IPS DF 4.7 (cell line): ENCODE measurements at regions not wholly inside any gene's neighbourhood (a gene's known extent, or its start where the extent isn't known, plus 50 kb on each side); places are given as distances from the start of the nearest gene placed in this dataset.

Experiments
- DNase-seq: peaks from one replicate; pipeline ENCODE4 v3.0.0-alpha.2; 2013; ENCODE audit warnings: low spot score; ENCODE audit errors: extremely low read depth

DNA sequence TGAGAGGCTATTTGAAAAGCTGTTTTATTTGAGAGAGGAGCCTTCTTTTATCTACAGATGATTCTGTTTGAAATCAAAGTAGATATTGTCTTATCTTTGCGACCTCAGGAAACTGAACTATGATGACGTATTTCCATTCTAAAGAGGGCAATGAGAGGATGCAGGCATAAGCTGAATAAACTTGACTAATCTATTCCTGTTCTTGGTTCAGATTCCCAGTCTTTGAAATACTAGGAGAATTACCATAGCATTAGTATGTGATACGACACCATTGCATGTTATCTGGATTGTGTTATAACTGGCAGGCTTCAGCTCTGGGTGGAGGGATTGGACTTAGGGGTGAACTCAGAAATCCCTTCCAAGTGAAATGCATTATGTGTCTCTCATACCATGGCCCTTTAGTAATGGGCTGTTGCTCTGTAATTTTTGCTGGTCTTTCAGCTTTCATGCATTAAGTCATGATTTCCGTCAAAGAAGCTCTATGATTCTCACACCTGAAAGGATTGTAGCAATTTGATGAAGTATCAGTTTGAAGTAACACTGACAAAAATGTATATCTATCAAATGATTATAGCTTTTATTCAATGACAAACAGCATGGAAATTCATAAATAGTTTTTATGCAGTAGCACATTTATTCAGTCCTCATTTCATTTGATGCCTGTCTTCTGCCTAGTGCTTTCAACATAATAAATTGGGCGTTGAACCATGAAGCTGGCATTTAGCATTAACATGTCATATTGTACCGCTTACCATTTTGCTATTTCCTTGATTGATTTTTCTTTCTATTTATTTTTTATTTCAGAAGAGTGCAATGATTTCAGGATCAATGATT is 138.4 kb upstream of the SPACA1 start:
- no peak for DNase-seq

GRCh38 chr6:87907521-87907920 is 140.1 kb upstream of the SPACA1 start:
- DNase-seq = no peak

DNA sequence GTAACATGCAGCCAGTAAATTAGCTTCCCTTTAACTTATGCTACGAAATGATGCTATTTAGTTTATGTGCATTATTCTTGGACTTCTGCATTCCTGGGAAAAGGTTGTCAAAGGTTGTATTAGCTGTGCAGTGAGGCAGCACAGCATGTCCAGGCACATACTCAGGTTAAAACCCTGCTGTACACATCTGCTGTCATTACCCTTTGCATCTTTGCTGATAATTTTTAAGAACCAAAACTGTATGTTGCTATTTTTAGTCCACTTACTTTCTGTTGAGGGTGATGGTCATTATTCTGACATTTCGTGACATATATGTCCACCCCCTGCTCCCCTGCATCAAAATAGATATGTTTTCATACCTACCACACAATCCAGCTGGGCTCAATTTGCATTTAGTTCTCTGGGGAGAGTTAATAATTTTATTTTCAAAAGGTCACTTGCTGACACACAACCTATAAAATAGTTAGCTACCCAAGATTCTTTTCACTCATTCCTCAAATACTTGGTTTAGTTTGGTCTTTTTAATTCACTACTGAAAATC is 142.5 kb upstream of the SPACA1 start:
- DNase-seq = no peak

DNA sequence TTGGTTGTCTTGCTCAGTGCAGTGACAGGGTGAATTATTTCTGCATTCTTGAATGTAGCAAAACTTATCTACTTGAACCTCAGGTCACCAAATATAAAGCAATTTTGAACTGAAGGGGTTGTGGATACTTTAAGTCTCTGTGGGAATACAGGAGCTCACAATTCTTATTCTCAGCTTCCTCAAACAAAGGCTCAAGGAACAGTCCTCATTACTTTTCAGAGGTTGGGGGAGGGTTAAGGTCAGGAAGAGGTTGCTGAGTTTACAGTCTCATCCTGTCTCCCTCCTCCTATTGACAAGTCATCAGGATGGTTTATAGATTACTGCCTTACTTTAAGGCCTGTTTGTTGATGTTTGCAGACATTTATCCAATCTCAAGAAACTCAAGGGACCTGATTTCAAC is 143.6 kb upstream of the SPACA1 start:
- no peak for DNase-seq

- no peak for DNase-seq
Observed at GRCh38 chr6:87903323-87903722, 144.3 kb upstream of the SPACA1 start.

- no peak for DNase-seq
Observed at GRCh38 chr6:87902383-87902782, 145.3 kb upstream of the SPACA1 start.

- DNase-seq = no peak
Observed at GRCh38 chr6:87901613-87902012, 146.0 kb upstream of the SPACA1 start.

DNA sequence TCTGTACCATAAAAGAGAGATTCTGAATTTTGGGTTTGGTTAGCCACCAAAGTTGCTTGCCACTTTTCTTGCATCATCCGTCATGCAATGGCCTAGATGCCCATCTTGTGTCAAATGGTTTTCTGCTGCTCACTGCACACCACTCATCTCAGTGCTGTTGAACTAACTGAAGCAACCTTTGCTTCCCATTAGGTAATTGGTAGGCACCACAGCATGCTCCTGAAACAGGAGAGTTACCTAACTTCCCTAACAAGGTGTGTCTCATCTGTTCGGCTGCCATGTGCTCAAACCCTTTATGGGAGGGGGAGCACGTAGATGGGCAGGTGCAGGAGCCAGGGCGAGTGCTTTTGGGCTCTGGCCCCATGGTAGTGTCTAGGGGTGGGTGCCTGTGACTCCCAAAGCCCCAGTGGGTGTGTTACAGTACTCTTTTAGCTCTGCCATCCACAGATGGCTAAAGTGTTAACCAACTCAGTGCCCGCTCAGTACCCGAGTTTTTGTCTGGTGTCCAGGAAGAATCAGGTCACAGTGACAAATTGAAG is 147.4 kb upstream of the SPACA1 start:
- DNase-seq = no peak

DNA sequence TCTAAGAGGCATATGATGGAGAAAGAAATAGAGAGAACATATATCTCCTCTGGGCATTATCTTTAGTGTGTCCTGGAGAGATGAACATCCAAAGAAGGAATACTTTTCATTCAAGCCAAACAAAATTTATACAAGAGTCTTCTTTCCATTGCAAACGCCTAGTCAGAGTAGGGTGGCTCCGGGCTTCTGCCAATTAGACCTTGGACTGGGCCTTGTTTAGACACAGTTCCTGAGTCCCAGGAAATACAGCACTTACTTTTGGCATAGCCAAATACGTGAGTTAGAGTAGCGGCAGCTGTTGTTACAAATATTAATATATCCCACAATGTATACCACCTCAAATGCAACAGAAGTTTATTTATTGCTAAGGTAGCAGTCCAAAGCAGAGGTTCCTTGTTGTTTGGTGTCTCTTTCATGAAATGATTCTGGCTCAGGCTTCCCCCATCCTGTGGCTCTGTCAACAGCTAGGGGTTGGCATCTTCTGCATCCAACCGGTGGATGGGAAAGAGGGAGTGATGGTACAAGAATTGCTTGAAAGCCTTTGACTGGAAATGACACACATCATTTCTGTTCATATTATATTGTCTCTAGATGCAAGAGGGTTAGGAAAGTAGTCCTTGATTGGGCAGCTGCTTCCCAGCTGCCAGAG is 148.0 kb upstream of the SPACA1 start:
- DNase-seq = no peak

DNA sequence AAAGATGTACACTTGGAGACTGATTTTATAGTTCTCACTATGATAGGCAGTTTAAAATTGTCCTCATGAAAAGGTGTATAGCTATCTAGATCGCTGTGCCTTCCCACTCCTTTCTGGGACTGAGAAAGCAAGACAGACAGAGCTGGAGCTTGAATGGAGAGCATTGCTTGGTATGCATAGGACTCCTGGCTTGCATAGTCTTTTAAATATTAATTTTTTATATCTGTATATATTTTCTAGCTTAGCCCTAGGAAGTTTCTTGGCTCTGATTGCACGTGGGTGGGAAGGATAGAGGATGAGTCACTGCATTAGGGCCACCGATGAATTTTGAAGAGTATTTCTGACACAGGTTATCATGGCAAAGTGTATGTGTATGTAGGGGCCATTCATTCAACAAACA is 150.0 kb upstream of the SPACA1 start:
- DNase-seq = no peak

- DNase-seq = no peak
Observed at GRCh38 chr6:87897013-87897412, 150.6 kb upstream of the SPACA1 start.

DNA sequence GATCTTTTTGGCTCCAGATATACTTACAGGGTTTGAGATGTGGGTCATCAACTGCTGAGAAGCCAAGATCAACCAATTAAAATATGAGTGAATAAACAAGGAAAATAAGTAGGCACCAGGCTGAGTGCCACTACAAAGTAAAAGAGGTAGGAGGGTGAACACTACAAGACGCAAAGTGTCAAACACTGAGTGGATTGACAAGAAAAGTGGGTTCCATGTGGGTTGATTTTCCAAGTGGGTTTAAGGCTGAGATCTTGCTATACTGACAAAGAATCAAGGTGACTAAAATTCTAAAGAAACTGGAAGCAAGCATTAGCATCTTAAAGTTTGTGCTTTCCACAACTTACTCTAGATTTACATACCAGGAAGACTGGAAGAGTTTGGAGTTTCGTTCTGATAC is 160.4 kb upstream of the SPACA1 start:
- DNase-seq = no peak

DNA sequence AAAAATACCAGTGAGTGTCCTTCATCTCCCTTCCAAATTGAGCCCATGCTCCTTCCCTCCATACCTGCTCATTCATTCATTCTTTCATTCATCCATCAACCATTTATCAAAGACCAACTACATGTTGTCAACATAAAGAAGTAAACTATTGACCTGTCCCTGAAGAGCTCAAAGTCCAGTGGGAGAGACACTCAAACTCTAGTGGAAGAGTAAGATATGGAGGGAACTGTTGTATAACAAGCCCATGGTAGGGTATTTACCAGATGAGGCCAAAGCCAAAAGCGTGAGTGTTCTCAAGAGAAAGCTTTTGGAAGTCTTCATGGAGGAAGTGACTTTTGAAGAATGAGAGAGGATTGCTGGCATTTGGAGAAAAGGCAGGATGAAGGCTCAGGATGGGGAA is 163.4 kb upstream of the SPACA1 start:
- DNase-seq = no peak

- DNase-seq = no peak
Observed at GRCh38 chr6:87881342-87881895, 166.2 kb upstream of the SPACA1 start.

DNA sequence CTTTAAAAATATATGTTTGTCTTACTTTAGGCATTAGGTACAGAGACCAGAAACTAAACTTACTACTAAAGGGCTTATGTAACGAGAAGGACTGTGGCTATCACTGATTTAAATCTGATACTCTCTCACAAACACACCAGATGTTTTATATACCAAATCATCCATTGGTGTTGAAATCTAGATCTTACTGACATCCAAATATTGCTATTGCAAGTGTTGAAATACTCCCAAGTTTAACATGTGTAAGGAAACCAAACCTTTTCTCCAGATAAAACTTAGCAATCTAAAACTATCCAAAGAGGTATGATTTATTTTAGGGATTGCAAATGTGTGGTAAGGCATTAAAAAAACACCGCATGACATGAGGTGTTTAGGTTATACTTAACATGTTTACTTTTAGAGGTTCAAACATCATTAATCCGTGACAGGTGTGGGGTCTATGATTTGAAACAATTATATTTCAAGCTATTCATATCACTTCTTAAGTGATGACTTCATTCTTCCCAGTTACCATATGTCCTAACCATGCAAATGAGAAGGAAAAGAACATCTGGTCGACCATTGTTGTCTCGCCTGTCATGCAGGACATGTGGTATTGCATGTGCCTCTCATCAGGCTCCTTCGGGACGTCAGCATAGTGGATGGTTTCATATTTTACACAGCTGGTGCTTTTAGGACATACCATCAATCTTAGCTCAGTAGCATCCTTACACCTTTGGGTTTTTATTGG is 168.3 kb upstream of the SPACA1 start:
- DNase-seq = no peak

- DNase-seq = no peak
Observed at GRCh38 chr6:87875781-87876180, 171.9 kb upstream of the SPACA1 start.

GRCh38 chr6:87873556-87873955 is 171.5 kb upstream of the AKIRIN2 start:
- DNase-seq = no peak

DNA sequence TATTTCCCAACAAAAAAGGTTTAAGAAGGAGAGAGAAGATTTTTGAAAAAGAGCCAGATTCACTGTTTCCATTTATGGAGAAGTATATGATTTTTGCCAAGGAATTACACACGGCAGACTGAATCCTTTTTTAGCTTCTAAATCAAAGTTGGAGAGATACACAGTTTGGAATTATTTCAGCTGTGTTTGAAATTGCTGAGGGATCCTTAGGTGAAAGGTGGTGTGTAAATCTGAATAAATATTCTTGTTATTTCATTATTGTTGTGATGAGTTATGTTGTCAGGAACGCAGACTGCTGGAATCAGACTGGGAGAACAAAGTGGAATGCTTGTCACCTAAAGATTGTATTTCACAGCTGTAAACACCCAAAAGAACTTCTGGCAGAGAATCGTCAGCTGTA is 168.5 kb upstream of the AKIRIN2 start:
- DNase-seq = no peak

GRCh38 chr6:87869064-87869905 is 167.3 kb upstream of the AKIRIN2 start:
- no peak for DNase-seq

- DNase-seq = no peak
Observed at GRCh38 chr6:87860902-87861301, 158.9 kb upstream of the AKIRIN2 start.

DNA sequence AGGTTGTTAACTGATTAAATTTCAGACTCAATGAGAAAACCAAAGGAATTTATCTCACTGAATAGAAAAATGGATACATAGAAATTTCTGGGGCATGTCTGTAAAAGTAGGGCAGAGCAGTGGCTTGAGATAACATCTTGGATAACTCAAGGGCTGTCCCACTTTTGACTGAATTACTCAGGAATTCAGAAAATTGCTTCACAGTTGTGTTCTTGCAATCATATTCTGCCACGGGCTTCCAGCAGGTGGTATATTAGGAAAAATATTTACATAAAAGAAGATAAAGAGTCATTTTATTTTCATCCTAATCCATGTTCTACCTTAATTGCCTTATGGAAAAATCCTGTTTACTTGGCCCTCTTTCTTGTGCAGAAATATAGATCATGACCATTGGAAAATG is 156.4 kb upstream of the AKIRIN2 start:
- DNase-seq = no peak
